ENCODE measurements at regions not wholly inside any gene's neighbourhood (a gene's known extent, or its start where the extent isn't known, plus 50 kb on each side); places are given as distances from the start of the nearest gene placed in this dataset.
A peak's percentile ranks its signal among the peaks of the same experiment; 100 is the strongest.

GRCh38 chr1:232555494-232556210, 74.3 kb downstream of the SIPA1L2 start:
- no peak for DNase-seq

- DNase-seq: peak; percentile 14
These were observed 75.5 kb downstream of the SIPA1L2 start for GRCh38 chr1:232554409-232554808.

- no peak for DNase-seq
These were observed 76.1 kb downstream of the SIPA1L2 start for GRCh38 chr1:232553809-232554208.

- peak; percentile 68 for DNase-seq
These were observed 76.7 kb downstream of the SIPA1L2 start for GRCh38 chr1:232553050-232553754.

- DNase-seq: no peak
These were observed 78.5 kb downstream of the SIPA1L2 start for GRCh38 chr1:232551386-232551785.

GRCh38 chr1:232550007-232550406, 79.9 kb downstream of the SIPA1L2 start:
- no peak for DNase-seq

- no peak for DNase-seq
These were observed 81.2 kb downstream of the SIPA1L2 start for GRCh38 chr1:232548691-232549090.

GRCh38 chr1:232547938-232548484, 81.9 kb downstream of the SIPA1L2 start:
- DNase-seq: no peak

GRCh38 chr1:232542633-232543593, 87.0 kb downstream of the SIPA1L2 start:
- no peak for DNase-seq

GRCh38 chr1:232538943-232539302, 91.0 kb downstream of the SIPA1L2 start:
- no peak for DNase-seq

GRCh38 chr1:232538224-232538942, 91.5 kb downstream of the SIPA1L2 start:
- DNase-seq: peak; percentile 16

GRCh38 chr1:232534552-232535517, 95.1 kb downstream of the SIPA1L2 start:
- DNase-seq: no peak

GRCh38 chr1:232533328-232533727, 96.6 kb downstream of the SIPA1L2 start:
- DNase-seq: no peak

- DNase-seq: no peak
These were observed 97.0 kb downstream of the SIPA1L2 start for GRCh38 chr1:232532901-232533300.

- no peak for DNase-seq
These were observed 98.6 kb downstream of the SIPA1L2 start for GRCh38 chr1:232531291-232531690.

- DNase-seq: no peak
These were observed 100.2 kb downstream of the SIPA1L2 start for GRCh38 chr1:232529747-232530146.

GRCh38 chr1:232528472-232529089, 101.4 kb downstream of the SIPA1L2 start:
- DNase-seq: no peak

GRCh38 chr1:232524056-232524455, 105.9 kb downstream of the SIPA1L2 start:
- DNase-seq: peak; percentile 42

GRCh38 chr1:232522189-232522588, 107.7 kb downstream of the SIPA1L2 start:
- DNase-seq: no peak

GRCh38 chr1:232521660-232522059, 108.3 kb downstream of the SIPA1L2 start:
- DNase-seq: no peak

All from dermis blood vessel endothelial cell (primary cell).